ENCODE measurements at regions not wholly inside any gene's neighbourhood (a gene's known extent, or its start where the extent isn't known, plus 50 kb on each side); places are given as distances from the start of the nearest gene placed in this dataset.

- H3K36me3 Mint-ChIP-seq (ENCODE audit: low read depth) = no peaks in the 10 kb centered on the region
- no peaks in the 10 kb centered on the region for H3K9me3 Mint-ChIP-seq (ENCODE audit: low read depth)
- no peak overlapping the region for H3K27ac Mint-ChIP-seq (ENCODE audit: unreplicated experiment)
- TF ChIP-seq, protein P1, sequence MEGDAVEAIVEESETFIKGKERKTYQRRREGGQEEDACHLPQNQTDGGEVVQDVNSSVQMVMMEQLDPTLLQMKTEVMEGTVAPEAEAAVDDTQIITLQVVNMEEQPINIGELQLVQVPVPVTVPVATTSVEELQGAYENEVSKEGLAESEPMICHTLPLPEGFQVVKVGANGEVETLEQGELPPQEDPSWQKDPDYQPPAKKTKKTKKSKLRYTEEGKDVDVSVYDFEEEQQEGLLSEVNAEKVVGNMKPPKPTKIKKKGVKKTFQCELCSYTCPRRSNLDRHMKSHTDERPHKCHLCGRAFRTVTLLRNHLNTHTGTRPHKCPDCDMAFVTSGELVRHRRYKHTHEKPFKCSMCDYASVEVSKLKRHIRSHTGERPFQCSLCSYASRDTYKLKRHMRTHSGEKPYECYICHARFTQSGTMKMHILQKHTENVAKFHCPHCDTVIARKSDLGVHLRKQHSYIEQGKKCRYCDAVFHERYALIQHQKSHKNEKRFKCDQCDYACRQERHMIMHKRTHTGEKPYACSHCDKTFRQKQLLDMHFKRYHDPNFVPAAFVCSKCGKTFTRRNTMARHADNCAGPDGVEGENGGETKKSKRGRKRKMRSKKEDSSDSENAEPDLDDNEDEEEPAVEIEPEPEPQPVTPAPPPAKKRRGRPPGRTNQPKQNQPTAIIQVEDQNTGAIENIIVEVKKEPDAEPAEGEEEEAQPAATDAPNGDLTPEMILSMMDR (IDR thresholded peaks at IDR 0.05) = no peak
- H3K4me3 Mint-ChIP-seq (ENCODE audit: unreplicated experiment) = no peak overlapping the region
- no peak for DNase-seq (ENCODE audit: low spot score)
- H3K4me1 Mint-ChIP-seq (ENCODE audit: low read depth) = no peaks in the 10 kb centered on the region
- H3K27me3 Mint-ChIP-seq (ENCODE audit: low read depth) = peaks cover 24% of the 10 kb centered on the region
Observed at GRCh38 chr12:3947781-3948180, 74.6 kb upstream of the PARP11 start.

DNA sequence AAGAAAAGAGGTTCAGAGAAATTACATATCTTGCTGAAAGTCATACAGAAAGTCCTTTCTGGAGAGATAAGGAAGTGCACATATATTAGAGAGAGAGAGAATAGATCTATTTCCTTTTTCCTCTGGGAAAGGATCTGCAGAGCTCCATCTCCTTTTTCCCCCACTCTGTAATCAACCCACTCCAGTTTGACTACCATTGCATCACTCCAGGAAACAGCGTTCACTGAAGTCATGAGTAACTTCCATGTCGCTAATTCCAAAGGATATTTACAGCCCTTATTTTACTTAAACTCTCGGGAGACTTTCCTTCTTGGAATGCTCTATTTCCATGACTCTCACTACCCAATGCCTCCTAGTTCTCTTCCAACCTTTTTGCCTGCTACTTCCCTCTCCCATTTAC, 72.5 kb upstream of the PARP11 start:
- Mint-ChIP-seq H3K4me1 (ENCODE audit: low read depth) (no peaks in the 10 kb centered on the region), H3K27ac (ENCODE audit: unreplicated experiment) (no peak overlapping the region), H3K27me3 (ENCODE audit: low read depth) (peaks cover 18% of the 10 kb centered on the region), H3K4me3 (ENCODE audit: unreplicated experiment) (no peak overlapping the region), H3K9me3 (ENCODE audit: low read depth) (no peaks in the 10 kb centered on the region), H3K36me3 (ENCODE audit: low read depth) (no peaks in the 10 kb centered on the region)
- DNase-seq (ENCODE audit: low spot score) = no peak
- TF ChIP-seq, protein P1 (IDR thresholded peaks at IDR 0.05) = no peak

DNA sequence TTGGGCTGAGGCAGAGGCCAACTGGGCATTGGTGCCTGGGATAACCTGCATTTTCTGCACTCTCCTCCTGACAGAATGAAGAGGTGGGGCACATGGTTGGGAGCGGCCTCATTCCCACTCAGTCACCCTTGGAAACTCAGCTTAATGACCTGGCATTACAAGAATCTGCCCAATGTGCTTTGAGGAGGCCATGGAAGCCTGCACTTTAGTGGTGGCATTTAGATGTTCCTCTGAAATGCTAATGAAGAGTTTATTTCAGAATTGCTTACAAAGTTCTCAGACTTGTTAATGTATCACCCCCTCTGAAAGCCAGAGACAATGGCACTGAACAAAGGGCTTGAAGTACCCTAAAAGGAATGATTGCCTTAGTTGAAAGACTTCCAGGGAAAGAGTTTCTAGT, 71.4 kb upstream of the PARP11 start:
- Mint-ChIP-seq H3K4me1 (ENCODE audit: low read depth) (no peaks in the 10 kb centered on the region), H3K36me3 (ENCODE audit: low read depth) (no peaks in the 10 kb centered on the region), H3K9me3 (ENCODE audit: low read depth) (no peaks in the 10 kb centered on the region), H3K27ac (ENCODE audit: unreplicated experiment) (no peak overlapping the region), H3K4me3 (ENCODE audit: unreplicated experiment) (no peak overlapping the region), H3K27me3 (ENCODE audit: low read depth) (peaks cover 17% of the 10 kb centered on the region)
- TF ChIP-seq, protein P1 (IDR thresholded peaks at IDR 0.05) = no peak
- DNase-seq (ENCODE audit: low spot score) = no peak

GRCh38 chr12:3938042-3938544, 64.9 kb upstream of the PARP11 start:
- TF ChIP-seq, protein P1 (IDR thresholded peaks at IDR 0.05) = no peak
- Mint-ChIP-seq H3K27me3 (ENCODE audit: low read depth) (peaks cover 17% of the 10 kb centered on the region), H3K9me3 (ENCODE audit: low read depth) (no peaks in the 10 kb centered on the region), H3K36me3 (ENCODE audit: low read depth) (no peaks in the 10 kb centered on the region), H3K4me1 (ENCODE audit: low read depth) (no peaks in the 10 kb centered on the region), H3K27ac (ENCODE audit: unreplicated experiment) (no peak overlapping the region), H3K4me3 (ENCODE audit: unreplicated experiment) (no peak overlapping the region)
- DNase-seq (ENCODE audit: low spot score) = no peak

DNA sequence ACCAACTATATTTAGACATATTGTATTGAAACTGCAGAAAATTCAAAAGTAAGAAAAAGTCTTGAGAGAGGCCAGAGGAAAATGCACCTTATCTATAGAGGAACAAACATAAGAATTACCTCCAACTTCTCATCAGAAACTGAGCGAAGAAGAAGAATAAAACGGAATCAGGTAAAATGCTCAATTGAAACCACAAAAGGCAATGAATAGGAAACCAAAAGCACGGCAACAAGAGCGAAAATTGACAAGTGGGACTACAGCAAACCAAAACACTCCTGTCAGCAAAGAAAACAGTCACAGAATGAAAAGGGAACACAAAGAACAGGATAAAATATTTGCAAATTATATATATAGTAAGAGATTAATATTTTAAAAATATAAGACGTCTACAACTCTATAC, 61.9 kb upstream of the PARP11 start:
- Mint-ChIP-seq H3K27me3 (ENCODE audit: low read depth) (peaks cover 17% of the 10 kb centered on the region), H3K4me3 (ENCODE audit: unreplicated experiment) (no peak overlapping the region), H3K4me1 (ENCODE audit: low read depth) (no peaks in the 10 kb centered on the region), H3K36me3 (ENCODE audit: low read depth) (no peaks in the 10 kb centered on the region), H3K9me3 (ENCODE audit: low read depth) (no peaks in the 10 kb centered on the region), H3K27ac (ENCODE audit: unreplicated experiment) (no peak overlapping the region)
- no peak for DNase-seq (ENCODE audit: low spot score)
- TF ChIP-seq, protein P1 (IDR thresholded peaks at IDR 0.05) = no peak
